HG02623 (cell line): ENCODE measurements at regions not wholly inside any gene's neighbourhood (a gene's known extent, or its start where the extent isn't known, plus 50 kb on each side); places are given as distances from the start of the nearest gene placed in this dataset.
A peak's percentile ranks its signal among the peaks of the same experiment; 100 is the strongest.

Experiments used
- ATAC-seq: cut with Tn5 transposase; IDR thresholded peaks from one replicate; pipeline ENCODE4 v1.9.1; 2021; ENCODE audit warnings: moderate library complexity; ENCODE audit not compliant: unreplicated experiment

DNA sequence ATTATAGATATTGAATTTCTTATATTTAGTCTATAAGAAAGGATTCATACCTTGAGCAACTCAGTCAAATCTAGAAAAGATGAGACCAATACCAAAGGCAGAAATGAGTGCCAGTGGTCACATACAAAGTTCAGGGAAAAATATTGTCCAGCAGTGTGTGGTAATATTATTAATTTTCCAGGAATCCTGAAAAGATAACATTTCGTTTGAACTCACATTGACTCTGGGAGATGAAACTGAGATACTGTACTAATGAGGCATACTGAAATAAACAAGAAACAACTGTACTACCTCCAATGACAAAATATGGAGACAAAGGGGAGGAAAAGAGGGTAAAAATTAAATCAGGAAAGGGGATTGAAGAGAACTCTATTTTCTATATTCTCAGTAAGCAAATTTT is 212.4 kb downstream of the TRAM1L1 start:
- no peak for ATAC-seq

DNA sequence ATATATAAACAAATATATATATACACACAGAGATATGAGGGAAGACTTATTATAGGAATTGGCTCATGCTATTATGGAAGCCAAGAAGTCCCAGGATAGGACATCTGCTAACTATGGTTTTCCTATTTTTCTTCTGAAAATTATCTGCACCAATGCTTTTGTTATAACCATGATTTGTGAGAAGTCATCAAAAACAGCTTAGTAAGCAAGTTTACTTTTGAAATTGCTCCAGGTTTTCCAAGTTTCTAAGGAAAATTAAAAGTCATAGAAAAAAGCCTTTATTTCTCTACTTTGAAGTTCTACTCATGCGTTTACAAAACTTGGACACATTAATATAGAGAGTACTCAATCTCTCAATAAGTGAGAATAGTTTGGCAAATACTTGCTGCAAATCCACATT is 213.1 kb downstream of the TRAM1L1 start:
- no peak for ATAC-seq

DNA sequence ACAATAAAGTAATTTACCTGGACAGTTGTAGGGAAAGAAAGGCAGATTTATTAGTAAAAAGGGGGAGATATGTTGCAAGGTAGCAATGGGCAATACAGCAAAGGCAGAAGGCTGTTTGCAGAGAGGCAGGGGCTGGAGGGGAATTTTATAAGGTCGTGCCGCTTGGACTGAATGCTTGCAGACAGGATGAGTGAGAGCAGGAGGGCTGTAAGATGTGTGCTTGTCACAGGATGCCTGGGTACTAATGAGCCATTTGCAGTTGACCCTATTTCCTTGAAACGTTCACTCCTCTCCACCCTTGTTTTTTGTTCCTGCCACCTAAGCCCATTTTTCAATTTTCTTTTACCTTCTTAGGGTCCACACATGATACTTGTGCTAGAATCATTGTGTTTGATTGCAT is 214.7 kb downstream of the TRAM1L1 start:
- ATAC-seq, result no peak

DNA sequence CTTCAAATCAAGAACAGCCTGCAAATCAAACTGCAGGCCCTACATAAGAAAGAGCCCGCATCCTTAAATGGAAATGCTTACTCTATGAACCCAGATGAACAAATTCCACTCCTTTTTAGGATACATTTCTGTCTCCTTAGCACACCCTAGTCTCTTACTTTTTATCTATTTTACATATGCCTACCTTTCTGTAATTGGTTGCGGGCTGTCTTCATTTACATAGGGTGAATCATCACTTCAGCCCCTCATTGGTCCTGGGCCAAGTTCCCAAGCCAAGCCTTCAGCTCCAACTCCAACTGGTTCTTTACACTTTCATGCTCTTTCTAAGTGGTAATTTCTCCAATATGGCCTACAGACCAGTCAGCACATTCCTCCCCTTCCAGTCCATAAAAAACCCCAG is 219.3 kb downstream of the TRAM1L1 start:
- no peak for ATAC-seq

DNA sequence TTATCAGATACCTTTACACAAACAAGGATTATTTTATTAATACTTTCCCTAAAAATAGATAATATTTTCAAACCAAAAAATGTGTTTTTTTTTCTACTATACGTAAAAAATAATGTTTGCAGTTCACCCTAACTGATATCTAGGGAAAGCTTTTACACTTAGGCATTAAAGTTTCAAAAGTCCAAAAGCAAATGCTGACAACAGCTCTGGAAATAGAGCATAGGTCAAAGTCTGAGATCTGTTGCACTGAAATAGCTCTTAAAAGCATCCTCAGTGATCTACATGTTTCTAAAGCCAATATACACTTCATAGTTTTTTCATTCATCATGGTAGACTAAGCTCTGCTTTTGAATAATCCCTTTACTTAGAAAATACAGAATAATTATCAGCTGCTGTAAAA is 222.8 kb downstream of the TRAM1L1 start:
- ATAC-seq, result no peak

DNA sequence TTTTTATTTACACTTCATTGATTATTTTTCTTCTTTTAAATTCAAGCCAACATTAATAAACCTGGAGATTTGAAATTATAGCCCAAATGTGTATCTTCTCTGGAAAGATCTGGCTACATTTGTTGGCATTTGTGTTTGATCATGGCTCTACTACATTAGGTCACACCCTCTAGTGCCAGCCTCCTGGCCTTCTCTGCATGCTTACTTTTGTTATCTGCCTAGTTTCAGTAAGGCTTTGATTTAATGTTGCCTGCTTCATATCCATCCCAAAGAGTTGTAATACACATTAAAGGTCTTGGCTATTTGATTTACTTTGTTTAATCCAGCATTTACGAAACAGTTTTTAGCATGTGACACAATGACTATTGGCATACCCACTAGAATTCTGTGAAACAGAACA is 224.5 kb downstream of the TRAM1L1 start:
- ATAC-seq, result no peak

DNA sequence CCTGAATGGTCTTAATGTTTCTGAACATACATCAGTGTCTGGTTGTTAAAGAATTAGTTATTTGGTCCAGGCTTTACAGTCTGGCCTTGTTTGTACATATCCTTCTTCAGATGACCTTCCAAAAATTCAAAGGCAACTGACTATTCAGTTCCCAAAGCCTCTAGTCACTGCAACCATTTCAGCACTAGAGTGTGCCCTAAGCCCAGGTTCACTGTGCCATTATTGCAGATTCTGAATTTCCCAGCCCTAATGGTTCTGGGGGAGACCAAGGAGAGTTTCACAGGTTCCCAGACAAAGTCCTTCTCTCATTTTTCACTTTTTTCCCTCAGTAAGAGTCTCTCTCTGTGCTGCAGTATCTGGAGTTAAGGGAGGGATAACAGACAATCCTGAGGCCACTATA is 235.8 kb downstream of the TRAM1L1 start:
- ATAC-seq, result no peak

DNA sequence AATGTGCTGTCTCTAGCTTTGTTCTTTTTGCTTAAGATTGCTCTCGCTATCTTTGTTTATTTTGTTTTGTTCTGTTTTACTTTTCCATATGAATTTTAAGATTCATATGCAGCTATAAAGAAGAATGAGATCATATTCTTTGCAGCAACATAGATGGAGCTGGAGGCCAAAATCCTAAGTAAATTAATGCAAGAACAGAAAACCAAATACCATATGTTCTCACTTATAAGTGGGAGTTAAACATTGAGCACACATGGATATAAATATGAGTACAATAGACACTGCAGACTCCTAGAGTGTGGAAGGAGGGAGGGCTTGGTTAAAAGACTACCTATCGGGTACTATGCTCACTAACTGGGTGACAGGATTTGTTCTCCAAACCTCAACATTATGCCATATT is 237.8 kb downstream of the TRAM1L1 start:
- no peak for ATAC-seq

DNA sequence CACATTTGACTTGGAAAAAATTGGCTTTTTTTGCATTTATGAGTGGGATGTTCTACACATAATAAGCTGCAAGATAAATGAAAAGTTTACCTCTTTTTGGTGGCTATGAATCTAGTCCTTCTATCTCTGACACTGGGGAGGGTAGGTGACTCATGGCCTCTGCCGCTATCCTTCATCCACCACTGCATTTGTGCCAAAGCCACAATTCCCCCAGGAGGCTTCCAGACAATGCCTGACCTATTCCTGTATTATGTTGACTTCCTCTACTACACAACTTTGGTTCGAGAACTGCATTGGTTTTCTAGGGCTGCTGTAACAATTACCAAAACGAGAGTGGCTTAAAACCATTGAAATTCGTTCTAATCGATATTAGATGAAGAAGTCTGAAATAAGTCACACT is 245.6 kb downstream of the TRAM1L1 start:
- ATAC-seq, result no peak

DNA sequence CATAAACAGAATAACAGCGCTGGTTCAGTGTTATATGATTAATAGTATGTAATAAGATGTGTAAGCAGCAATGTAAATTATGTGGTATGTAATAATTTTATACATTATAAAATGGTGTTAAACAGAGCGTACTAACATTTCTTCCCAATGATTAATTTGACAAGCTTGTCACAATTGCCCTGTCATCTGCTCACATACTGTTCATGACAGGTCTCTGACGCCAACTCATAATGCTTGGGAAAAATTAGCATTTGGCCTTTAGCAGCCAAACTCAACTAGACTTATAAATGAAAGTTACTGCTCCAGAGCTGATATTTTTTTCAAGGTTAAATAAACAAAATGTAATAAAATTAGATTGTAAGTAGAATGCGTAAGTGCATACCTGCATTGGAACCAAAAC is 246.8 kb downstream of the TRAM1L1 start:
- no peak for ATAC-seq

DNA sequence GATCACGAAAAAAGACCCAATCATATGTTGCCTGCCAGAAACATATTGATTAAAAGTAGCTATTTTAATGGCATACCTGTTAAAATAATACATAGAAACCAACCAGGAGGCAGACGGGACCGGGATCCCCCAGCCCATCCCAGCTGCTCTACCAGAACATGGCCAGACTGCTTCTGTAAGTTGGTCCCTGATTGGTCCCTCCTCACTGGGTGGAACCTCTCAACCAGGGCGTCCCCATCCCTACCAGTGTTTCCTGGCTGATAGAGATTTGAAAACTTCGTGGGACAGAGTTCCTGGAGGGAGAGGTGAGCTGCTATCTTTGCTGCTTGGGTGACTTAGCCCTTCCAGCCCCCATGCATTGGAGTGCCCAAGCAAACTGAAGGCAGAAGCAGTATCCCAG is 256.2 kb downstream of the TRAM1L1 start:
- no peak for ATAC-seq

DNA sequence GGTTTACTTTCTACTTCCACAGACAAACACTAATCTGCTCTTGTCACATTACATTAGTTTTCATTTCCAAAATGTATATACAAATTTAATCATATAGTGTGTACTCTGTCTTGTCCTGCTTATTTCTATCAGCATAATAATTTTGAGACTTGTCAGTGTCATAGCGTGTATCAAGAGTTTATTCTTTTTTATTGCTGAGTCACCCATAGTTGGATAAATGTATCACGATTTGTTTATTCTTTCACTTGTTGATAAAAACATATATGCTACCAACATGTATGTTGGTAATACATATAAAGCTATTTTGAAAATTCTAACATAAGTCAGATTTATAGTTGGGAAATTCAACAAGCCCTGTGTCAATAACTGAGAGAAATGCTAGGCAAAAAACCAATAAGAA is 261.2 kb downstream of the TRAM1L1 start:
- ATAC-seq, result no peak

DNA sequence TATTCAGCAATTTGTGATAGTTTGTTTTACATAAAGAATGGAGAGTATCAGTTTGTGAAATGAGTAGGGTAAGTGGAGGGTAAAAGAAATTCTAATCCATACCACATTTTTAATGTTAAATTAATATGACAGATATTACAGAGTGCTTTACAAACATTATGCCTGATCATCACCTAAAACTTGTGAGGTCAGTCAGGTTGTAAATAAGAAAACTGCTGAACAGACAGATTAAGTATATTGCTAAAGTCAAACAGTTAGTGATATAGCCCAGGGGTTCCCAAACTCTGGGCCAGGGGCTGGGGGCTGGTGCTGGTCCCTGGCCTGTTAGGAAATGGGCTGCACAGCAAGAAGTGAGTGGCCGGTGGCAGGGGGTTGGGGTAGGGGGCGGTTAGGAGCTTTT is 273.6 kb downstream of the TRAM1L1 start:
- no peak for ATAC-seq

DNA sequence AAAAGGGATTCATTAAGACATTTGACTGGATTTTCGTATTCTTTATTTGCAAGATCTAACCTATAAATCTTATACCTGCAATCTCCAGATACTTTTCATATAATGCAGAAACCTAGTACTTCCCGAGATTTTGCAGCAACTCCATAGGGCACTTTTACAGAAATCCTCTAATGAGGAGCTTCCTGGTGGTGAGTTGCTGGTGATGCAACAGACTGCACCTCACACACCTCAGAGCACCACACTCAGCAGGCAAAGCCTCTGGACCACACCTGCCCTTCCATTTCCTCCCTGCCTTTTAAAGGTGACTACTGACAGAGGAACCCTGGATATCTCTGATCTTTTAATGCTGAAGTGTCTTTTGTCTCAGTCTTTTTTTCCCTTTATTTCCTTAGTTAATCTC is 289.4 kb downstream of the TRAM1L1 start:
- ATAC-seq, result no peak

DNA sequence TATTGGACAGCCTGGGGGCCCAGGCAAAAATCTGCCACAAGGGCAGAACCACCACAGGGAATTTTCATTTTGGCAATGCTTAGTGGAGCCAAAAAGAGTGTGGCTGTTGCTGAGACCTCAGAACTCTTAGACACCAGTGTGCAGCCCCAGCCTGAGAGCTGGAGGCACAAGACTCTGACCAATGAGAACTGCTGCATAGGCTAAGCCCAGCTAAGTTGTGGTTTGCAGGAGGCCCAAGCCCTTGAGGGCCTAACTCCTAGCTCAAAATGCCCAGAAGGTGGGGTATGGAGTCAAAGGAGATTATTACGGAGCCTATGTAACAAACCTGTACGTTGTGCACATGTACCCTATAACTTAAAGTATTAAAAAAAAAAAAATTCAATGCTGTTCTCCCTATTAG is 296.7 kb downstream of the TRAM1L1 start:
- ATAC-seq, result no peak

DNA sequence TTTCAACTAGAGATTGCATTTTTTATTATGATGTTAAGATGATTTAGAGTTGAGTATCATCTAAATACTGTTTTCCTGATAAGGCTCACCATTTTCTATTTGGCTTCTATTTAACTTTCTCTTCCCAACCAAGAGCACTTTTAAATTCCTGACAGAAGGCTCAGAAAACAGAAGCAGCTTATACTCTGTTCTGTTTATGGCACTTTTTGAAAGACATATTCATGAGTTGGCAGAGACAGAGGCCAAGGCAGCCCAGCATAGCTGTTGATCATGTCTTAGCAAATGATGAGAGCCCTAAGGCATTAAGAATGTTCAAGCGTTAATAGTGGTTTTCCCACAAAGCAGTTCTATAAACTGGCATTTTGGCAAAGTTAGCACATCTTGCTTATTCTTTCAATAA is 330.3 kb downstream of the TRAM1L1 start:
- no peak for ATAC-seq

DNA sequence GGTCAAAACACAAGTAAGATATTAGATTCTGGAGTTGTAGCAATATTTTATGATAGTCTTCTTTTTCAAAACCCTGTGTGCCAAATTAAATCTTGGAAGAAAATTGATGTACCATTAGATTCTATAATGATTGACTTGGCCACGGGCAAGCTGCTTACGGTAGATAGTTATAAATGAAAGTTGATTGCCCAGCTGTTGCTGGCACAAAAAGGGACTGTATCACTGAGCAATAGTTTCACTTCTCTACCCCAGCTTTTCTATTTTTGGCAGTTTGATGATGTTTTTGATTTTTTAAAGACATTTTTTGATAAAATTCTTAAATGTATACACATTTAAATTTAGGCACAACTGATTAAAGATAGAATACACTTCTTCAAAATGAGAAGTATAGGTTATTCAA is 333.3 kb downstream of the TRAM1L1 start:
- ATAC-seq, result no peak

DNA sequence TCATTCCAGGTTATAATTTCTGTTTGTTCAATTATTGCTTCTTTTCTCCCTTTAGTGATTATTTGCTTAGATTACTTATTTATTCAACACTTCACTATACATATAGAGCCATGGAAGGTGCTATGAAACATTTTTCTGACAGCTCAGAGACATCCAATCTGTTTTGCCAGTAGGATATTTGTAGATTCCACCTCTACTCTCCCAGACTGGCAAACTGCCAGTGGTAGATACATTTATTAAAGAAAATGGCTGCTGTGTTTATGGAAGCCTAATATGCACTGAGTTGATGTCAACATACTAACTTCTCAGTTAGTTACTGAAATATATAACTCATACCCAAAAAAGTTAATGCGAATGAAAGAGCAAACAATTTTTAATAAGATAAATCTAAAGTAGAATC is 348.6 kb downstream of the TRAM1L1 start:
- ATAC-seq, result no peak

DNA sequence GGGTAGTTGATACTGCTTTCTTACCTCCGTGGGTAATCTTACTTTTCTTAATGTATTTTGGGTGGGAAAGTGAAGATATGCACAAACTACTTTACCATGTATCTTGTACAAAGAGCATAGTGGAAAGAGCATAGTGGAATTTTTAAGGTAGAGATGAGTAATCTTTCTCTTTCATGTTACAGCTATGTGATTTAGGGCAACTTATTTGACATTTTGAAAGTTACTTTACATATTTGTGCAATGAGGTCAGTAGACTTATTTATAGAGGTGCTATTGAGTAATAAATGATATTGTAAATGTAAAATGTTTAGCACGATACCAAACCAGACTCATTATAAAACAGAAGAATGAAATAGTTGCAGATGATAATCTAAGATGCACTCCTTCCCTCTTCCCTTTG is 351.2 kb downstream of the TRAM1L1 start:
- ATAC-seq, result no peak

DNA sequence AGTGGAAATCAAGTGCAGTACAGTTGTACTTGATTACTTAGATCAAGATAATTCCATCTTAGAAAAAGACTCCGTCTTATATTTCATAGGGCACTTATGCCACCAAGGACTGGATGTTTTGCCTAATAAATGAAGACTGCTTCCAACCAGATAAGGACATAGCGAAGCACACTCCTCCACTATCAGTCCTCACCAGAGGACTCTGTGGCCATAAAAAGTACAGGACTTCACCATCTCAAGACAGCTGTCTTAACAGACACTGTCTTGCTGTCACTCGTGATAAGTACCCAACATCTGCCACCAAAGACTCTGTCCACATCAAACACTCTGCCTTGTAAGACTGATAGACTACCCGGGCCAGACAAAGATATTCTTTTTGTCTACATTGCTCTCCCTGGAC is 352.0 kb downstream of the TRAM1L1 start:
- ATAC-seq, result no peak

DNA sequence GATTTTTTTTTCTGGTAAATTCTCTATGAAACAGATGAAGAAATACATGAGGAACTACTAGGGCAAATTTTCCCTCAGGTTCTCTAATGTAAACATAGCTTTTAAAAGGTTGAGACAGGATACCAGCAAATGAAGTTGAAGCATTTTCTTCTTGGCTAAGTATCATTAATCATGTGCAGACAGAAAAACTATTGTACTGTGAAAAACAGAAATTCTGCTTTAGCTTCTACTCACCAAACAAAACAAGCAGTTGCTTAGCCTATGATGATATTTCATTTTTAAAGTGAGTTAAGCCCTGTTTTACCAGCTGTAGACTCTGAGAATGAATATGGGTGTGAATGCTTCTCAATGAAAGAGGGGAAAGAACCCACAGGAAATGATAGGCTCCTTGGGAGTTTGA is 358.9 kb downstream of the TRAM1L1 start:
- ATAC-seq, result no peak

DNA sequence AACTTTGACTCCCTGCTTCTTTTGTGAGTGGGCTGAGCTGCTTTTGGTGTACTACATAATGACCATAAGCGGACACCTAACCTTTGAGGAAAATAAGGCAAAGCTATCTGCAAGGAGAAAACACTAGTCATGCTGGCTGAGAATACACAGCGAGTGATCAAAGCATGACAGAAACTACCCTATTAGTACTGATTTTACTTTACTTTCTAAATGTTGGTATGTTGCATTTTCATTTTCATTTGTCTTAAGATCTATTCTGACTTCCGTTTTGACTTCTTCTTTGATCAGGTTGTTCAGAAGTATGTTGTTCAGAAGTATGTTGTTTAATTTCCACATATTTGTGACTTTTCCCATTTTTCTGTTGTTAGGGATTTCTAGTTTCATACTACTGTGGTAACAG is 361.1 kb downstream of the TRAM1L1 start:
- peak; percentile 78 for ATAC-seq

DNA sequence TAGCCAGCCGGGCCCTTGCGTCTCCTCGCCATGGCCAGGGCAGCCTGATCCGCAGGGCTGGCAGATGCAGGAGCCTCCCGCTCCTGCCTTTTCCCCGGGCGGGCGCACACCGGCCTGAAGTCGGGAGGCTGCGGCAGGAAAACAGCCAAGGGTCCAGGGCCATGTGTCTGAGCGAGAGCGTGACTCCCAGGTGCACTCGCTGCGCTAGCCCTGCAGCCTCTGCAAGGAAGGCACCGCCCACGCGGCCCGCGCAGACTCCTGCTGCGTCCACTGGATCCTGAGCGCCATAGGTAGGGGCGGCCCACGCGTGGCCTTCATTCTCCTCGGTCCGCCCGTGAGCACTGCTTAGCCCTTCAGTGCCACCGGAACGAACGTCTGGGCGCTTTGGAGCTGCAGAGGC is 379.9 kb downstream of the TRAM1L1 start:
- no peak for ATAC-seq

DNA sequence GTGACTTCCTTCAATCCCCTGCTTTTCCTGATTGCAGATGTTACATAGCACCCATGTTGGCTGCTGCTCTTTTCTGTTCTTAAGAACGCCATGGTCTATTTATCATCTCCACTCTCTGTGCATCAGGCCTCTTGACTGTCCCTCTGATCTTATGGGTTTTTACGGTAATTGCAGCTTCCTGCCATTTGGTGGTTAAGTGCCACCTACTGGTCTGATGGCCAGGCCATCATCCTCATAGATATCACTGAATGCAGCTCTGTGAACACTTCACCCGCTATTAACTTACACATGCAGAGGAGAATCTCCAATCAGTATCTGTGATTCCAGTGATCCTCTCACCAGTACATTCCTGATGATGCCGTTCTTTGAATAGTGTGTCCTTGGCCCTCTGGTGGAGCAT is 382.4 kb downstream of the TRAM1L1 start:
- no peak for ATAC-seq
